HCEC 1CT (cell line): ENCODE measurements at regions not wholly inside any gene's neighbourhood (a gene's known extent, or its start where the extent isn't known, plus 50 kb on each side); places are given as distances from the start of the nearest gene placed in this dataset.
"Not testable (repeated sequence)": the region's sequence is repeated elsewhere in the genome, so short reads cannot be mapped to it uniquely, and the experiment has no call there.

ENCODE experiments used
- DNase-seq: peaks from one replicate; pipeline ENCODE4 v3.0.0-alpha.2; 2017

- no peak for DNase-seq
Observed at GRCh38 chr2:84212611-84213314, 246.3 kb downstream of the SUCLG1 start.

GRCh38 chr2:84209941-84210340, 249.1 kb downstream of the SUCLG1 start:
- DNase-seq: no peak

- DNase-seq: no peak
Observed at GRCh38 chr2:84204995-84205394, 254.1 kb downstream of the SUCLG1 start.

GRCh38 chr2:84202166-84202565, 256.9 kb downstream of the SUCLG1 start:
- no peak for DNase-seq

GRCh38 chr2:84201158-84201557, 257.9 kb downstream of the SUCLG1 start:
- DNase-seq: no peak

GRCh38 chr2:84197901-84198300, 261.2 kb downstream of the SUCLG1 start:
- DNase-seq: no peak

GRCh38 chr2:84194949-84195644, 264.0 kb downstream of the SUCLG1 start:
- DNase-seq: no peak

GRCh38 chr2:84194181-84194580, 264.9 kb downstream of the SUCLG1 start:
- no peak for DNase-seq

- DNase-seq: no peak
Observed at GRCh38 chr2:84187258-84187657, 271.8 kb downstream of the SUCLG1 start.

- DNase-seq: no peak
Observed at GRCh38 chr2:84181927-84182326, 277.2 kb downstream of the SUCLG1 start.

- DNase-seq: no peak
Observed at GRCh38 chr2:84177733-84178132, 281.3 kb downstream of the SUCLG1 start.

- DNase-seq: no peak
Observed at GRCh38 chr2:84175970-84176369, 283.1 kb downstream of the SUCLG1 start.

- DNase-seq: no peak
Observed at GRCh38 chr2:84175340-84175739, 283.7 kb downstream of the SUCLG1 start.

GRCh38 chr2:84173041-84173440, 286.0 kb downstream of the SUCLG1 start:
- no peak for DNase-seq

- DNase-seq: no peak
Observed at GRCh38 chr2:84170979-84171378, 288.1 kb downstream of the SUCLG1 start.

- DNase-seq: no peak
Observed at GRCh38 chr2:84169871-84170270, 289.2 kb downstream of the SUCLG1 start.

GRCh38 chr2:84168552-84168951, 290.5 kb downstream of the SUCLG1 start:
- not testable (repeated sequence) for DNase-seq

GRCh38 chr2:84165256-84165655, 293.8 kb downstream of the SUCLG1 start:
- no peak for DNase-seq

GRCh38 chr2:84160453-84160852, 298.6 kb downstream of the SUCLG1 start:
- DNase-seq: no peak

GRCh38 chr2:84158605-84159004, 300.5 kb downstream of the SUCLG1 start:
- DNase-seq: no peak

- DNase-seq: no peak
Observed at GRCh38 chr2:84152462-84152861, 306.6 kb downstream of the SUCLG1 start.

GRCh38 chr2:84144345-84144744, 314.7 kb downstream of the SUCLG1 start:
- no peak for DNase-seq

- no peak for DNase-seq
Observed at GRCh38 chr2:84137034-84137433, 322.0 kb downstream of the SUCLG1 start.

- DNase-seq: no peak
Observed at GRCh38 chr2:84132370-84132769, 326.7 kb downstream of the SUCLG1 start.
